ENCODE measurements at regions not wholly inside any gene's neighbourhood (a gene's known extent, or its start where the extent isn't known, plus 50 kb on each side); places are given as distances from the start of the nearest gene placed in this dataset.

DNA sequence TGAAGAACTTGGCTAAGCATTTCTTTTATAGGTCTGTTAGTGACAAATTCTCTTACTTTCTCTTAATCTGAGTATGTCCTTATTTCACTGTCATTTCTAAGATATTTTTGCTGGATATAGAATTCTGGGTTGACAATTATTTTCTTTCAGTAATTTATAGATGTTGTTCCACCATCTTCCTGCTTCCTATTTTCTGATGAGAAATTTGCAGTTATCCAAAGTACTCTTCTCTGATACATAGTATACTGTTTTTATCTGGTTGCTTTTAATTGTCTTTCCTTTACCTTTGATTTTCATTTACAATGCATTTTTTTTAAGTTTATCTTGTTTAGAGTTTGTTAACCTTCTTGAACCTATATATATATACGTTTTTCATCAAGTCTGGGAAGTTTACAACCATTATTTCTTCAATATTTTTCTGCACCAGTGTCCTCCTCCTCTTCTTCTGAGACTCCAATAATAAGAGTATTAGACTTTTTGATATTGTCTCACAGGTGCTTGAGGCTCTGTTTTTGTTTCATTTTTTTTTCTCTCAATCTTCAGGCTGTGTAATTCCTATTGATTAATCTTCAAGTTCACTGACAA is 101.6 kb upstream of the INSIG1 start (continued):
- TF ChIP-seq CTCF (IDR thresholded peaks at IDR 0.05; ENCODE audit: low read depth, low read length, missing input control) = no peak
- TF ChIP-seq, protein P1, sequence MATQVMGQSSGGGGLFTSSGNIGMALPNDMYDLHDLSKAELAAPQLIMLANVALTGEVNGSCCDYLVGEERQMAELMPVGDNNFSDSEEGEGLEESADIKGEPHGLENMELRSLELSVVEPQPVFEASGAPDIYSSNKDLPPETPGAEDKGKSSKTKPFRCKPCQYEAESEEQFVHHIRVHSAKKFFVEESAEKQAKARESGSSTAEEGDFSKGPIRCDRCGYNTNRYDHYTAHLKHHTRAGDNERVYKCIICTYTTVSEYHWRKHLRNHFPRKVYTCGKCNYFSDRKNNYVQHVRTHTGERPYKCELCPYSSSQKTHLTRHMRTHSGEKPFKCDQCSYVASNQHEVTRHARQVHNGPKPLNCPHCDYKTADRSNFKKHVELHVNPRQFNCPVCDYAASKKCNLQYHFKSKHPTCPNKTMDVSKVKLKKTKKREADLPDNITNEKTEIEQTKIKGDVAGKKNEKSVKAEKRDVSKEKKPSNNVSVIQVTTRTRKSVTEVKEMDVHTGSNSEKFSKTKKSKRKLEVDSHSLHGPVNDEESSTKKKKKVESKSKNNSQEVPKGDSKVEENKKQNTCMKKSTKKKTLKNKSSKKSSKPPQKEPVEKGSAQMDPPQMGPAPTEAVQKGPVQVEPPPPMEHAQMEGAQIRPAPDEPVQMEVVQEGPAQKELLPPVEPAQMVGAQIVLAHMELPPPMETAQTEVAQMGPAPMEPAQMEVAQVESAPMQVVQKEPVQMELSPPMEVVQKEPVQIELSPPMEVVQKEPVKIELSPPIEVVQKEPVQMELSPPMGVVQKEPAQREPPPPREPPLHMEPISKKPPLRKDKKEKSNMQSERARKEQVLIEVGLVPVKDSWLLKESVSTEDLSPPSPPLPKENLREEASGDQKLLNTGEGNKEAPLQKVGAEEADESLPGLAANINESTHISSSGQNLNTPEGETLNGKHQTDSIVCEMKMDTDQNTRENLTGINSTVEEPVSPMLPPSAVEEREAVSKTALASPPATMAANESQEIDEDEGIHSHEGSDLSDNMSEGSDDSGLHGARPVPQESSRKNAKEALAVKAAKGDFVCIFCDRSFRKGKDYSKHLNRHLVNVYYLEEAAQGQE (IDR thresholded peaks at IDR 0.05) = no peak
- TF ChIP-seq EGR1 (IDR thresholded peaks at IDR 0.05; ENCODE audit: low read depth in 2 of 2) = no peak
- TF ChIP-seq YY1 (IDR thresholded peaks at IDR 0.05) = no peak
- no peak for TF ChIP-seq TAF1 (conservative IDR thresholded peaks at IDR 0.05)

- Histone ChIP-seq H3K36me3 (ENCODE audit: control insufficient read depth in 4 of 4, insufficient read depth in 3 of 4, low read depth in 1 of 4, low read length in 3 of 4) (no peaks in the 10 kb centered on the region), H3K9ac (ENCODE audit: low read depth in 1 of 2, low read length in 2 of 2) (no peak overlapping the region), H3K4me1 (ENCODE audit: control insufficient read depth in 4 of 4, insufficient read depth in 4 of 4, low read length in 3 of 4) (no peaks in the 10 kb centered on the region), H3K27ac (ENCODE audit: low read depth in 1 of 2, low read length in 2 of 2) (no peak overlapping the region), H3K27me3 (ENCODE audit: control insufficient read depth in 4 of 4, insufficient read depth in 4 of 4, low read length in 3 of 4) (no peaks in the 10 kb centered on the region), H3K9me3 (ENCODE audit: control insufficient read depth in 4 of 4, low read length in 3 of 4) (no peaks in the 10 kb centered on the region), H3K4me3 (ENCODE audit: low read depth in 1 of 3, low read length in 3 of 3) (no peak overlapping the region)
- TF ChIP-seq TAF1 (conservative IDR thresholded peaks at IDR 0.05) (no peak), EGR1 (IDR thresholded peaks at IDR 0.05; ENCODE audit: low read depth in 2 of 2) (no peak), FOXA1 (IDR thresholded peaks at IDR 0.05) (no peak)
- WGBS = 85% methylated on average over 22 of the region's 22 CpGs
- no peak for DNase-seq (ENCODE audit: low spot score)
These were observed 99.3 kb upstream of the INSIG1 start for GRCh38 chr7:155198196-155198892.

GRCh38 chr7:155198901-155199845 is 98.5 kb upstream of the INSIG1 start:
- Histone ChIP-seq H3K9me3 (ENCODE audit: control insufficient read depth in 4 of 4, low read length in 3 of 4) (no peaks in the 10 kb centered on the region), H3K4me1 (ENCODE audit: control insufficient read depth in 4 of 4, insufficient read depth in 4 of 4, low read length in 3 of 4) (no peaks in the 10 kb centered on the region), H3K27ac (ENCODE audit: low read depth in 1 of 2, low read length in 2 of 2) (no peak overlapping the region), H3K4me3 (ENCODE audit: low read depth in 1 of 3, low read length in 3 of 3) (no peak overlapping the region), H3K27me3 (ENCODE audit: control insufficient read depth in 4 of 4, insufficient read depth in 4 of 4, low read length in 3 of 4) (no peaks in the 10 kb centered on the region), H3K36me3 (ENCODE audit: control insufficient read depth in 4 of 4, insufficient read depth in 3 of 4, low read depth in 1 of 4, low read length in 3 of 4) (no peaks in the 10 kb centered on the region), H3K9ac (ENCODE audit: low read depth in 1 of 2, low read length in 2 of 2) (no peak overlapping the region)
- DNase-seq (ENCODE audit: low spot score) = no peak
- 79% methylated on average over 13 of the region's 13 CpGs for WGBS
- TF ChIP-seq, protein P1 (IDR thresholded peaks at IDR 0.05) = no peak
- TF ChIP-seq HNF4A (conservative IDR thresholded peaks at IDR 0.05) (no peak), RAD21 (IDR thresholded peaks at IDR 0.05) (no peak), FOXA2 (IDR thresholded peaks at IDR 0.05) (no peak), NR2F2 (IDR thresholded peaks at IDR 0.05) (no peak), GABPA (IDR thresholded peaks at IDR 0.05 in 1 of 2, conservative IDR thresholded peaks at IDR 0.05 in 1 of 2) (no peak), CTCF (IDR thresholded peaks at IDR 0.05; ENCODE audit: low read depth, low read length, missing input control) (no peak), HNF4G (IDR thresholded peaks at IDR 0.05) (no peak), JUND (IDR thresholded peaks at IDR 0.05) (no peak), YY1 (IDR thresholded peaks at IDR 0.05) (no peak), SP1 (IDR thresholded peaks at IDR 0.05) (no peak)
